T follicular helper cell (primary cell): ENCODE measurements at regions not wholly inside any gene's neighbourhood (a gene's known extent, or its start where the extent isn't known, plus 50 kb on each side); places are given as distances from the start of the nearest gene placed in this dataset.
"Not testable (repeated sequence)": the region's sequence is repeated elsewhere in the genome, so short reads cannot be mapped to it uniquely, and the experiment has no call there.

Experiments used
- DNase-seq: peaks from one replicate; pipeline ENCODE4 v3.0.0-alpha.2; 2020; ENCODE audit warnings: low read depth

GRCh38 chr1:273772-274171, 177.7 kb downstream of the OR4F29 start:
- DNase-seq, result not testable (repeated sequence)

GRCh38 chr1:267815-268214, 183.7 kb downstream of the OR4F29 start:
- DNase-seq, result peak; percentile 44
